IMR-90 (cell line): ENCODE measurements at regions not wholly inside any gene's neighbourhood (a gene's known extent, or its start where the extent isn't known, plus 50 kb on each side); places are given as distances from the start of the nearest gene placed in this dataset.

ENCODE experiments used
- CEBPB ChIP-seq: IDR thresholded peaks from 2 replicates; pipeline ENCODE4 v1.6.1; 2012; ENCODE audit warnings: low read depth, low read length, improper control_type of control experiment
- USF2 ChIP-seq: fragments of 150-350 bp; IDR thresholded peaks from 2 replicates; pipeline ENCODE4 v1.6.1; 2017; ENCODE audit warnings: mild to moderate bottlenecking, antibody characterized with exemption, low read length, low read depth

GRCh38 chr16:80029761-80030481, 429.4 kb upstream of the MAF start:
- TF ChIP-seq CEBPB = no peak
- no peak for TF ChIP-seq USF2
